Tibial artery (tissue), 4 donors: ENCODE measurements at regions not wholly inside any gene's neighbourhood (a gene's known extent, or its start where the extent isn't known, plus 50 kb on each side); places are given as distances from the start of the nearest gene placed in this dataset.
"Not testable (repeated sequence)": the region's sequence is repeated elsewhere in the genome, so short reads cannot be mapped to it uniquely, and the experiment has no call there.

Experiments
- DNase-seq, 2 donors: peaks; one replicate each; pipeline ENCODE4 v3.0.0-alpha.2; 2019
- H3K27ac ChIP-seq, 2 donors: fragments of 200-600 bp; sonication (generic) in 1 of 2; 1 replicate in 1 of 2; 2 replicates in 1 of 2; pipeline ENCODE4 v1.5.1; 2018 to 2019; ENCODE audit warnings: mild to moderate bottlenecking in 1 of 2
- H3K27me3 ChIP-seq, 2 donors: fragments of 200-600 bp; sonication (generic) in 1 of 2; one replicate each; pipeline versions ENCODE4 v1.5.1 to v1.6.0; 2016 to 2019
- H3K36me3 ChIP-seq, 3 donors: fragments of 200-600 bp; sonication (generic) in 2 of 3; one replicate each; pipeline ENCODE4 v1.5.1; 2016 to 2019; ENCODE audit warnings: mild to moderate bottlenecking in 2 of 3
- H3K4me1 ChIP-seq, 4 donors: fragments of 200-600 bp; sonication (generic) in 2 of 4; 1 replicate in 3 of 4; 2 replicates in 1 of 4; pipeline ENCODE4 v1.5.1; 2016 to 2019
- H3K4me3 ChIP-seq, 2 donors: fragments of 200-600 bp; sonication (generic) in 1 of 2; 1 replicate in 1 of 2; 2 replicates in 1 of 2; pipeline ENCODE4 v1.5.1; 2018 to 2019; ENCODE audit warnings: mild to moderate bottlenecking in 2 of 2
- H3K9me3 ChIP-seq, 3 donors: fragments of 200-600 bp; sonication (generic) in 1 of 3; one replicate each; pipeline ENCODE4 v1.5.1; 2016 to 2019
- intact Hi-C: fragments of 100-400 bp; cut with DNase I; formaldehyde crosslinking; loops from one replicate; pipeline ENCODE4 v1.15.0; 2023; ENCODE audit warnings: low total_unique reads
- TF ChIP-seq, protein P1 (sequence below), 2 experiments: fragments of 200-600 bp in 1 of 2; fragments of 450-650 bp in 1 of 2; IDR thresholded peaks; one replicate each; pipeline ENCODE4 v1.5.1; 2017 to 2019; ENCODE audit warnings: antibody characterized with exemption in 2 of 2, mild to moderate bottlenecking in 1 of 2, moderate library complexity in 1 of 2

DNA sequence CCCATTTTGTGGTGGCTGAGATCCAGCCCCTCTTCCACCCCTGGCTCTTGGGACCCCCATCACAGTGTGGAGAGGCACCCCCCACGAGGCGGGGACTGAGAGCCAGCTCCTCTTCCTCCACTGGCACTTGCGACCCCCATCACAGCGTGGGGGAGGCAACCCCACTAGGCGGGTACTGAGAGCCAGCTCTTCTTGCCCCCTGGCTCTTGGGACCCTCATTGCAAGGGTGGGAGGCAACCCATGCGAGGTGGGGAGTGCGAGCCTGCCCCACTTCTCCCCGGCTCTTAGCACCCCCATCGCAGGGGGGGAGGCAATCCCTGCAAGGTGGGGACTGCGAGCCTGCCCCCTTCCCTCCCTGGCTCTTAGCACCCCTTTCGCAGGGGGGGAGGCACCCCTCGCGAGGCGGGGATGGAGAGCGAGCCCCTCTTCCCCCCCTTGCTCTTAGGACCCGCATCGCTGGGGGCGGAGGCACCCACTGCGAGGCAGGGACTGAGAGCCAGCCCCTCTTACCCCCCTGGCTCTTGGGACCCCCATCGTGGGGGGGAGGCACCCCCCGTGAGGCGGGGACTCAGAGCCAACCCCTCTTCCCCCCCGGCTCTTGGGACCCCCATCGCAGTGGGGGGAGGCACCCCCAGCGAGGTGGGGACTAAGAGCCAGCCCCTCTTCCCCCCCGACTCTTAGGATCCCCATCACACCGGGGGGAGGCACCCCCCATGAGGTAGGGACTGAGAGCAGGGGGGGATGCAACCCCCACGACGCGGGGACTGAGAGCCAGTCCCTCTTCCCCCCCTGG lies 364.6 kb upstream of the SPRY2 start:
- H3K9me3 ChIP-seq, result peaks cover 0 to under 1% (median 0%) of the 10 kb centered on the region in 3 donors
- no peaks in the 10 kb centered on the region for H3K4me1 ChIP-seq
- no peak overlapping the region for H3K27ac ChIP-seq
- TF ChIP-seq, protein P1, sequence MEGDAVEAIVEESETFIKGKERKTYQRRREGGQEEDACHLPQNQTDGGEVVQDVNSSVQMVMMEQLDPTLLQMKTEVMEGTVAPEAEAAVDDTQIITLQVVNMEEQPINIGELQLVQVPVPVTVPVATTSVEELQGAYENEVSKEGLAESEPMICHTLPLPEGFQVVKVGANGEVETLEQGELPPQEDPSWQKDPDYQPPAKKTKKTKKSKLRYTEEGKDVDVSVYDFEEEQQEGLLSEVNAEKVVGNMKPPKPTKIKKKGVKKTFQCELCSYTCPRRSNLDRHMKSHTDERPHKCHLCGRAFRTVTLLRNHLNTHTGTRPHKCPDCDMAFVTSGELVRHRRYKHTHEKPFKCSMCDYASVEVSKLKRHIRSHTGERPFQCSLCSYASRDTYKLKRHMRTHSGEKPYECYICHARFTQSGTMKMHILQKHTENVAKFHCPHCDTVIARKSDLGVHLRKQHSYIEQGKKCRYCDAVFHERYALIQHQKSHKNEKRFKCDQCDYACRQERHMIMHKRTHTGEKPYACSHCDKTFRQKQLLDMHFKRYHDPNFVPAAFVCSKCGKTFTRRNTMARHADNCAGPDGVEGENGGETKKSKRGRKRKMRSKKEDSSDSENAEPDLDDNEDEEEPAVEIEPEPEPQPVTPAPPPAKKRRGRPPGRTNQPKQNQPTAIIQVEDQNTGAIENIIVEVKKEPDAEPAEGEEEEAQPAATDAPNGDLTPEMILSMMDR (IDR thresholded peaks at IDR 0.05), result no peak
- H3K4me3 ChIP-seq, result no peak overlapping the region
- intact Hi-C loops, result no loop called here
- no peaks in the 10 kb centered on the region for H3K36me3 ChIP-seq
- no peaks in the 10 kb centered on the region for H3K27me3 ChIP-seq
- DNase-seq, result no peak

DNA sequence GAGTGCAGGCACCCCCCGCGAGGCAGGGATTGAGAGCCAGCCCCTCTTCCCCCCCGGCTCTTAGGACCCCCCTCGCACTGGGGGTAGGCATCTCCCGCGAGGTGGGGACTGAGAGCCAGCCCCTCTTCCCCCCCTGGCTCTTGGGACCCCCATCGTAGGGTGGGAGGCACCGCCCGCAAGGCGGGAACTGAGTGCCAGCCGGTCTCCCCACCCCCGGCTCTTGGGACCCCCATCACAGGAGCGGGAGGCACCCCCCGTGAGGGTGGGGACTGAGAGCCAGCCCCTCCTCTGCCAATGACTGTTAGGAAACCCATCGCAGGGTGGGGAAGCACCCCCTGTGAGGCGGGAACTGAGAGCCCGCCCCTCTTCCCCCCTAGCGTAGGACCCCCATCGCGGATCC lies 363.4 kb upstream of the SPRY2 start:
- no peaks in the 10 kb centered on the region for H3K36me3 ChIP-seq
- TF ChIP-seq, protein P1 (IDR thresholded peaks at IDR 0.05), result no peak

DNA sequence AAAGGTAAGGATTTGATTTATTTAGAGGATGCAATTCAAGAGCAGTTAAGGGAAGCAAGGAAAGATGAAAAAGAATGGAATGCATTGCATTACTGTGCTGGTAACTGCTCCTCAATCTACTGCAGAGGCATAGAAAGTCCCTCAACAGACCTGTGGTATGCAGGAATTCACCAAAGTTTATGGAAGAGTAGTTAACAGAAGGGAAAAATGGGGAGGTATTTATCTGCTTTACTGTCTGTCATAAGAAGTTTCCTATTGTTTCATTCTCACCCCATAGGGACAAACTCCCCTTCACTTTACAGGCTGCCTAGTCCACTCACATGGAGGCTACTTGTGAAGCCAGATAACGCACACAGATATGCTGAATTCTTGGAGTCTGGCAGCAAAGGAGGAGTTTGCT lies 354.9 kb upstream of the SPRY2 start:
- intact Hi-C loops, result no loop called here
- no peak overlapping the region for H3K27ac ChIP-seq
- no peaks in the 10 kb centered on the region for H3K27me3 ChIP-seq
- H3K4me3 ChIP-seq, result no peak overlapping the region
- peaks cover 0 to 12% (median 0%) of the 10 kb centered on the region in 3 donors for H3K9me3 ChIP-seq
- no peaks in the 10 kb centered on the region for H3K36me3 ChIP-seq
- H3K4me1 ChIP-seq, result no peaks in the 10 kb centered on the region
- DNase-seq, result no peak
- TF ChIP-seq, protein P1 (IDR thresholded peaks at IDR 0.05), result no peak

More for the DNA sequence above, 363.4 kb upstream of the SPRY2 start:
- DNase-seq, result no peak
- H3K27me3 ChIP-seq, result no peaks in the 10 kb centered on the region
- no peaks in the 10 kb centered on the region for H3K4me1 ChIP-seq
- intact Hi-C loops, result no loop called here
- H3K4me3 ChIP-seq, result no peak overlapping the region
- no peak overlapping the region for H3K27ac ChIP-seq
- H3K9me3 ChIP-seq, result peaks cover 0 to 4% (median 0%) of the 10 kb centered on the region in 3 donors

DNA sequence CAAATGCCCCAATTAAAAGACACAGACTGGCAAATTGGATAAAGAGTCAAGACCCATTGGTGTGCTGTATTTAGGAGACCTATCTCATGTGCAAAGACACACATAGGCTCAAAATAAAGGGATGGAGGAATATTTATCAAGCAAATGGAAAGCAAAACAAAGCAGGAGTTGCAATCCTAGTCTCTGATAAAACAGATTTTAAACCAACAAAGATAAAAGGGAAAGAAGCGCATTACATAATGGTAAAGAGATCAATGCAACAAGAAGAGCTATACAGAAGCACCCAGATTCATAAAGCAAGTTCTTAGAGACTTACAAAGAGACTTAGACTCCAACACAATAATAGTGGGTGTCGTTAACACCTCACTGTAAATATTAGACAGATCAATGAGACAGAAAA lies 350.9 kb upstream of the SPRY2 start:
- H3K4me3 ChIP-seq, DNase-seq, intact Hi-C loops, H3K27me3 ChIP-seq, H3K27ac ChIP-seq, H3K4me1 ChIP-seq, H3K36me3 ChIP-seq: not testable (repeated sequence)
- H3K9me3 ChIP-seq, result peaks cover 0 to 13% (median 10%) of the 10 kb centered on the region in 3 donors

DNA sequence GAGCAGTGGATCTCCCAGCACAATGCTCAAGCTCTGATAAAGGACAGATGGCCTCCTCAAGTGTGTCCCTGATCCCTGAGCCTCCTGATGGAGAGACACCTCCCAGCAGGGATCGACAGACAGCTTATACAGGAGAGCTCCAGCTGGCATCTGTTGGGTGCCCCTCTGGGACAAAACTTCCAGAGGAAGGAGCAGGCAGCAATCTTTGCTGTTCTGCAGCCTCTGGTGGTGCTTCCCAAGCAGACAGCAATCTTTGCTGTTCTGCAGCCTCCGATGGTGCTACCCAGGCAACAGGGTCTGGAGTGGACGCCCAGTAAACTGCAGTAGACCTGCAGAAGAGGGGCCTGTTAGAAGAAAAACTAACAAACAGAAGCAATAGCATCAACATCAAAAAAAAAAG lies 349.3 kb upstream of the SPRY2 start:
- DNase-seq, result no peak
- Histone ChIP-seq H3K27ac (no peak overlapping the region), H3K4me3 (no peak overlapping the region)

DNA sequence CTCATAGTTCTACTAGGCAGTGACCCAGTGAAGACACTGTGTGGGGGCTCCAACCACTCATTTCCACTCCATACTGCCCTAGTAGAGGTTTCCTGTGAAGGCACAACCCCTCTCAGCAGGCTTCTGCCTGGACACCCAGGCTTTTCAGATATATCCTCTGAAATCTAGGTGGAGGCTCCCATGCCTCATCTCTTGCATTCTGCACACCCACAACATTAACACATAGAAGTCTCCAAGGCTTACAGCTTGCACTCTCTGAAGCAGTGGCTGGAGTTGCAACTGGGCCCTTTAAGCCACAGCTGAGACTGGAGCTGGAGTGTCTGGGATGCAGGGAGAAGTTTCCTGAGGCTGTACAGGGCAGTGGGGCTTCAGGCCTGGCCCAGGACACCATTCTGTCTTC lies 347.7 kb upstream of the SPRY2 start:
- DNase-seq, result no peak
- Histone ChIP-seq H3K27me3 (no peaks in the 10 kb centered on the region), H3K4me3 (no peak overlapping the region), H3K27ac (no peak overlapping the region), H3K36me3 (no peaks in the 10 kb centered on the region), H3K9me3 (peaks cover 0 to 13% (median 10%) of the 10 kb centered on the region in 3 donors), H3K4me1 (no peaks in the 10 kb centered on the region)
- intact Hi-C loops, result no loop called here
- TF ChIP-seq, protein P1 (IDR thresholded peaks at IDR 0.05), result no peak

More for the DNA sequence above, 349.3 kb upstream of the SPRY2 start:
- Histone ChIP-seq H3K27me3 (no peaks in the 10 kb centered on the region), H3K9me3 (peaks cover 0 to 13% (median 10%) of the 10 kb centered on the region in 3 donors), H3K4me1 (no peaks in the 10 kb centered on the region), H3K36me3 (no peaks in the 10 kb centered on the region)
- TF ChIP-seq, protein P1 (IDR thresholded peaks at IDR 0.05), result no peak
- intact Hi-C loops, result no loop called here
